HL-60 (cell line): ENCODE measurements at regions not wholly inside any gene's neighbourhood (a gene's known extent, or its start where the extent isn't known, plus 50 kb on each side); places are given as distances from the start of the nearest gene placed in this dataset.

Experiments
- GABPA ChIP-seq: IDR thresholded peaks from 2 replicates; pipeline ENCODE4 v1.6.1; 2012; ENCODE audit warnings: low read depth
- POLR2AphosphoS5 ChIP-seq: IDR thresholded peaks from 2 replicates; pipeline ENCODE4 v1.6.1; 2012; ENCODE audit warnings: low read depth
- SPI1 ChIP-seq: IDR thresholded peaks from 2 replicates; pipeline ENCODE4 v1.6.1; 2012; ENCODE audit warnings: low read depth, mild to moderate bottlenecking, borderline replicate concordance
- TF ChIP-seq, protein P1 (sequence below): IDR thresholded peaks from one replicate; pipeline ENCODE4 v1.5.1; 2011; ENCODE audit warnings: low read length, control low read depth, inconsistent platforms; ENCODE audit not compliant: insufficient read depth
- TF ChIP-seq, protein P2 (sequence below): IDR thresholded peaks from 2 replicates; pipeline ENCODE4 v1.6.1; 2012; ENCODE audit warnings: low read depth; ENCODE audit not compliant: insufficient replicate concordance

- TF ChIP-seq, protein P1, sequence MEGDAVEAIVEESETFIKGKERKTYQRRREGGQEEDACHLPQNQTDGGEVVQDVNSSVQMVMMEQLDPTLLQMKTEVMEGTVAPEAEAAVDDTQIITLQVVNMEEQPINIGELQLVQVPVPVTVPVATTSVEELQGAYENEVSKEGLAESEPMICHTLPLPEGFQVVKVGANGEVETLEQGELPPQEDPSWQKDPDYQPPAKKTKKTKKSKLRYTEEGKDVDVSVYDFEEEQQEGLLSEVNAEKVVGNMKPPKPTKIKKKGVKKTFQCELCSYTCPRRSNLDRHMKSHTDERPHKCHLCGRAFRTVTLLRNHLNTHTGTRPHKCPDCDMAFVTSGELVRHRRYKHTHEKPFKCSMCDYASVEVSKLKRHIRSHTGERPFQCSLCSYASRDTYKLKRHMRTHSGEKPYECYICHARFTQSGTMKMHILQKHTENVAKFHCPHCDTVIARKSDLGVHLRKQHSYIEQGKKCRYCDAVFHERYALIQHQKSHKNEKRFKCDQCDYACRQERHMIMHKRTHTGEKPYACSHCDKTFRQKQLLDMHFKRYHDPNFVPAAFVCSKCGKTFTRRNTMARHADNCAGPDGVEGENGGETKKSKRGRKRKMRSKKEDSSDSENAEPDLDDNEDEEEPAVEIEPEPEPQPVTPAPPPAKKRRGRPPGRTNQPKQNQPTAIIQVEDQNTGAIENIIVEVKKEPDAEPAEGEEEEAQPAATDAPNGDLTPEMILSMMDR, result no peak
- TF ChIP-seq, protein P2, sequence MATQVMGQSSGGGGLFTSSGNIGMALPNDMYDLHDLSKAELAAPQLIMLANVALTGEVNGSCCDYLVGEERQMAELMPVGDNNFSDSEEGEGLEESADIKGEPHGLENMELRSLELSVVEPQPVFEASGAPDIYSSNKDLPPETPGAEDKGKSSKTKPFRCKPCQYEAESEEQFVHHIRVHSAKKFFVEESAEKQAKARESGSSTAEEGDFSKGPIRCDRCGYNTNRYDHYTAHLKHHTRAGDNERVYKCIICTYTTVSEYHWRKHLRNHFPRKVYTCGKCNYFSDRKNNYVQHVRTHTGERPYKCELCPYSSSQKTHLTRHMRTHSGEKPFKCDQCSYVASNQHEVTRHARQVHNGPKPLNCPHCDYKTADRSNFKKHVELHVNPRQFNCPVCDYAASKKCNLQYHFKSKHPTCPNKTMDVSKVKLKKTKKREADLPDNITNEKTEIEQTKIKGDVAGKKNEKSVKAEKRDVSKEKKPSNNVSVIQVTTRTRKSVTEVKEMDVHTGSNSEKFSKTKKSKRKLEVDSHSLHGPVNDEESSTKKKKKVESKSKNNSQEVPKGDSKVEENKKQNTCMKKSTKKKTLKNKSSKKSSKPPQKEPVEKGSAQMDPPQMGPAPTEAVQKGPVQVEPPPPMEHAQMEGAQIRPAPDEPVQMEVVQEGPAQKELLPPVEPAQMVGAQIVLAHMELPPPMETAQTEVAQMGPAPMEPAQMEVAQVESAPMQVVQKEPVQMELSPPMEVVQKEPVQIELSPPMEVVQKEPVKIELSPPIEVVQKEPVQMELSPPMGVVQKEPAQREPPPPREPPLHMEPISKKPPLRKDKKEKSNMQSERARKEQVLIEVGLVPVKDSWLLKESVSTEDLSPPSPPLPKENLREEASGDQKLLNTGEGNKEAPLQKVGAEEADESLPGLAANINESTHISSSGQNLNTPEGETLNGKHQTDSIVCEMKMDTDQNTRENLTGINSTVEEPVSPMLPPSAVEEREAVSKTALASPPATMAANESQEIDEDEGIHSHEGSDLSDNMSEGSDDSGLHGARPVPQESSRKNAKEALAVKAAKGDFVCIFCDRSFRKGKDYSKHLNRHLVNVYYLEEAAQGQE, result no peak
- TF ChIP-seq GABPA, result no peak
- no peak for TF ChIP-seq POLR2AphosphoS5
- TF ChIP-seq SPI1, result no peak
Observed at GRCh38 chr12:93947486-93947885, 200.9 kb upstream of the PLXNC1 start.
